ENCODE measurements at regions not wholly inside any gene's neighbourhood (a gene's known extent, or its start where the extent isn't known, plus 50 kb on each side); places are given as distances from the start of the nearest gene placed in this dataset.

DNA sequence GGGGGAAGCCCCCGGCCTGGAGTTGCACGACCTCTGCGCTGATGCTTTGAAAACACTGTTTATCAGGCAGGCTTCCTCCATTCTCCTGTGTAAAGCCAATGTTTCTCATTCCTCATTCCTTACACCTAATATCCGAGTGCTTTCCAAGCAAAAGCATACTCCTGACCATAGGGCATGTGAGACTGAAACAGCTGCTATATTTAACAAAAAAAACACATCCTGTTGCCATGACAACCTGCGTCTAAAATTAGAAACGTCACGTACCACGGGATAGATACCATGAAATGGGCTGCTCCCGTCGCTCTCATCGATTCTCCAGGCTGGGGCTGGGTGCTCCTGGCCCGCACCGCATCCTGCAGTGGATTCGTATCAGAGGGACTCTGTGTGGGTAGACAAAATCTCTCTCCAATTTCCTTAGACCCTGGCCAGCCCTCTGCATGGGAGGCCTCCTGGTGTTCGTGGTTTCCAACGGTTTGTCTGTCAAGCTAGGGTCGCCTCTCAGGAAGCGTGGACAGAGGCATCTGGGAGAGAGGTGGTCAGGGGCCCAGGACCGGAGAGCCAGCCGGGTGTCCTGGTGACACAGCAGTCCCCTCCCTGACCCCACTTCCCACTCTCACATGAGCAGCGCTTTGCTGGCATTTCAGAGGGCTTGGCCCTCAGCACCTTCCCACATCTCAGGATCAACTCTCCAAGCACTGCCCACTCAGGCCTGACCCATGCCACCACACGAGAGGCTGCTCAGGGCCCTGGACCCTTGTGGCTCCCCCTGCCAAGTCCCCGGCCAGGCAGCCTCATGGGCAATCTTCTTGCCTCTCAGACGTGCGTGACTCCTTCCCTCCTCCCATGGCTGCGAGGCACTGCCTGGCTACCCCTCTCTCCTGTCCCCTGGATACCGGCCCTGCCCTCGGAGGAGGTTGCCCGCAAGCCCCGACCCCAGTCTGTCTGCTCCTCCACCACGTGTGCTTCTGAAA lies 268.1 kb downstream of the NDUFA10 start:
- no peak for DNase-seq

DNA sequence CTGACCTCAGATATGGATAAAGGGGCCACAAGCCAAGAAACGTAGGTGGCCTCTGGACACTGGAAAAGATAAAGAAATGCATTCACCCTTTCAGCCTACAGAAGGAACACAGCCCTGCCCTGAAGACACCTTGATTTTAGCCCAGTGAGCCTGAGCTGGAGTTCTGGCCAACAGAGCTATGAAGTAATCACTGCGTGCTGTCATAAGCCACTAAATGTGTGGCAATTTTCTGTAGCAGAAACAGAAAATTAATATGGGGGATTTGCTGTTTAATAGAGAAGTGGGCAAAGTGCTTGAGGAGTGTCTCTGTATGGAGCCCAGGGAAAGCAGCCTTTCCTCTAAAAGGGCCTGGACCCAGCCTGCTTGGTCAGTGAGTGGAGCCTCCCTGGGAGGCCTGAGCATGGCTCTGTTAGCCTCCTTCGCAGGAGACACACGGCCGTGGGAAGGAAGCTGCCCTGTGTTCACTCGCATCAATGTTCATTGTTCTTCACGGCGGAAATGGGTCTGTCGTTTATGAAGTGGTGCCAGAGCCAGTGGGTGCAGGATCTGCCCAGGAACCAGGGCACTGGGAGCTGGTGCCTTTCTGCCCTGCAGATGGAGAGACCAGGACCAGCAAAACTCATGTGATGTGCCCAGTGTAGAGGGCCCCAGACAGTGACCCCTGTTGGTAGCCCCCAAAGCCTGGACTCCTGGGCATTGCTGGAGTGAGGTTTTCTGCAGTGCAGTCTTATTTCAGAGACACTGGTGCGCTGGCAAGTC lies 268.9 kb downstream of the NDUFA10 start:
- DNase-seq, result no peak

DNA sequence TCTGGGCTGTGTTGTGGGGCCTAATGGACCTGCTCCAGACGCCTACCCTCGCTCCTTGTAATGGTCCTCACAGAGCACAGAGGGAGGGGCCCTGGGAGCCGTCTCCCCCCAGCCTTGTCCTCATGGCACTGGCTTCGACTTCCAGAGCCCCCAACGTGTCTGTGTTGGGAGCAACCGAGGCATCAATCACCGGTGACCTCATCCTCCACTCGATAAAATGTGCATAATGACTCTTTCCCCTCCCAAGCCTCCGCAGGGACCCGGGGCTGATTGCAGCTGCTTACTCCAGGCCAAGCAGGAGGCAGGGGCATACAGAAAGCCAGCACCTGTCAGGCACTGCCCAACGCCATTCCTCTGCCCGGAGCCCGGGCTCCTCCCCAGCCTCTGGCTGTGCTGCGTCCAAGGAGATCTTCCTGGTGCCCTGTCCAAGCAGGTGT lies 271.7 kb downstream of the NDUFA10 start:
- no peak for DNase-seq

DNA sequence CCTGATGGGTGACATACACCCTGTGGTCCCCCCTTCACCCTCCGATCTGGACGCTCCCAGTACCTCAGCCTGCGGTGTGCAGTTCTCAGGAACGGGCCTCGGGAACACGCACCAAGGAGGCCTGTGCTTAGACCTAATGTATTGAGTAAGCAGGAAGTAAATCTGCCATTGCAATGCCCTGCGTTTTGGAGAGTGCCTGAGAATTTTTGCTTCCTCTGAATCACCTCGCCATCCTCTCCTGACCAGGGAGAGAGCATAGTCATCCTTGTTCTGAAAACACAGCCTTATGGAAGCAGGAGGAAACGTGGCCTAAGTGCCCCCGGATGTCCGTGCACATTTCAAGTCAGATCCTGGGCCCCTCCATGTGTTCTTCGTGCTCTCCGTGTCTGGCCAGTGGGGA lies 272.2 kb downstream of the NDUFA10 start:
- DNase-seq, result no peak

DNA sequence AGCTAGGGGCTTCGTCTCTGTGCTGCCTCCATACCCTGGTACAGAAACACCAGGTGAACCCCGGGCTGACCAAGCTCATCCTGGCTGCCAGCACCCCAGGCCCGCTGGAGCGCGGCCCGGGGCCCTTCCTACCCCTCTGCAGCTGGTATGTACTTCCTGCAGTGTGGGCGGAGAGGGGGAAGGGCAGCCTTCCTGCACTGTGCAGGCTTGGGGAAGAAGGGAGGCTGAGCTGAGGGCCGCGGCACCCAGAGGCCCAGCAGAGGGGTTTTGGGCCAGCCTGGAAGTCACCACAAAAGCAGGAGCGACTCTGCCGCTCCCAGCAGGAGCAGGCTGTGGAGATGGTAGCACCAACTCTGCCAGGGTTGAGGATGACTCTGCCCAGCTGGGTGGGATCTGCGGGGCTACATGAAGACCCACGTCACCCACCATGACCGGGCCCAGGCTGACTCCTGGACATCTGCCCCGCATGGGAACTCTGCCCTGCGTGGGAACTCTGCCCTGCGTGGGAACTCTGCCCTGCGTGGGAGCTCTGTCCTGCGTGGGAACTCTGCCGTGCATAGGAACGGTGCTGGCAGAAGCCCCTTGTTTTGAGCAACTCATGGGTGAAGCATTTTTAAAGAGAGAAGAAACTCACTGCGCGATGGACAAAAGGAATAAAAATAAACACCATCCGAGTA lies 273.3 kb downstream of the NDUFA10 start:
- DNase-seq, result no peak

DNA sequence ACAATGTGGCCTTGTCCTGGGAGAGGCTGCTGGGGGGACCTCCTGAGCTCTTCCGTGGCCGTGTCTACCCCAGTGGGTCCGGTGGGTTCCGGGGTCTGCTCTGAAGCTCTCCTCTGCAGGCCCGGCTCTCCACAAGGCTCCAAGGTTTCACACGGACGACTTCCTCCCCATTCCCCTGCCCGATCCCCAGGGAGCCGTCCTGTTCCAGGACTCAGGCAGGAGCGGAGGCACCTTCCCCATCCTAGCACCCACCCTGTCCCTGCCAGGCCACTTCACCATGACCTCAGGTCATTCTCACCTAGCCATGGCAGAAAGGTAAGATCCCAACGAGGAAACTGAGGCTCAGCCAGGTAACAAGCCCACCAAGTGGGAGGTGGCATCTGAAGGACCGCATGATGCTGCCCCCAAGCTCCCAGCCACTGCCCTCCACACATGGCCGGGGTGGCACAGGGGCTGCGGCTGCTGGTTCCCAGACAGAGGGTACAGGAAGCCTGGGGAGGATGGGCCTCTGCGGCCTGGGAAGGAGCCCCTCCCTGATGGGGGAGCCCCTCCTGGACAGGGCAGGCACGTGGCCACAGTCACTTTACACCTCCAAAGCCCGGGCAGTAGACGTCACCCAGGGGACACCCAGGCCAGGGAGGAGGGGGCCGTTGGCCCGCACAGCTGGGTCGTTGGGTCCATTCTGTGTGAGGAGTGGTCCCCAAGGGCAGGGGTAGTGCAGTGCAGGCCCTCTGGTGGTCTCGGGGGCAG lies 274.0 kb downstream of the NDUFA10 start:
- DNase-seq, result no peak

DNA sequence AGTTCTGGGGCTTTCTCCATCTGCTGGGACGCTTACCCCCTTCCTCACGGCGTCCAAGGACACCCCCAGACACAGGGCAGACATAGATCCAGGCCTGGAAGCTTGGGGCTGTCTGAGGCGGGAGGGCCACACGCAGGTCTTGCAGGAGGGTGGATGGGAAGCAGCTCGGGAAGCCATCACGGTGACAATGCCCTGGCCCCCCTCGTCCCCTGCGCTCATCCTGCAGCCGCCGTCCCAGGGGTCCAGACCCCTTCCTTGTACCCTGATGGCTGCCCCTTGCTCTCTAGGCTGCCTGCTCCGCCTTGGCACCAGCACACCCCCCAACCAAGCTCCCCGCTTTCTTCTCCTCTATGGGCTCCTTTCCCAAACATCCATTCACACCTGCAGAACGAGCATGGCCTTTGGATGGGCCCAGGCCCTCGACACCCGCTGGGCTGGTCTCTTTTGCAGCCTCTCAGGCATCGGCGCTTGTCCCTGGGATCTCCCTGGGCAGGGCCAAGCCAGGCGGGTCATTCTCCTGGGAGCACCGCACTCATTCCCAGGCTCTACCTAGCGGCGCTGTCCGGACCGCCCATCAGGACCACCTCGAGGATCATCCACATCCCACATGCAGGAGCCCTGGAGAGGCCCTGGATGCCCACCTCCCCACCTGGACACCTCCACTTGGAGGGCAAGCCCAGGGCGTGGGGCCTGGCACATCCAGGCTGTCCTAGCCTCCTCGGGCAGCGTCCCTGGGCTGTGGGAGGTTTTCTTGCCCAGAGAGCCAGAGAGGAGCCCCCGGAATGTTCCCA lies 274.9 kb downstream of the NDUFA10 start:
- DNase-seq, result no peak

DNA sequence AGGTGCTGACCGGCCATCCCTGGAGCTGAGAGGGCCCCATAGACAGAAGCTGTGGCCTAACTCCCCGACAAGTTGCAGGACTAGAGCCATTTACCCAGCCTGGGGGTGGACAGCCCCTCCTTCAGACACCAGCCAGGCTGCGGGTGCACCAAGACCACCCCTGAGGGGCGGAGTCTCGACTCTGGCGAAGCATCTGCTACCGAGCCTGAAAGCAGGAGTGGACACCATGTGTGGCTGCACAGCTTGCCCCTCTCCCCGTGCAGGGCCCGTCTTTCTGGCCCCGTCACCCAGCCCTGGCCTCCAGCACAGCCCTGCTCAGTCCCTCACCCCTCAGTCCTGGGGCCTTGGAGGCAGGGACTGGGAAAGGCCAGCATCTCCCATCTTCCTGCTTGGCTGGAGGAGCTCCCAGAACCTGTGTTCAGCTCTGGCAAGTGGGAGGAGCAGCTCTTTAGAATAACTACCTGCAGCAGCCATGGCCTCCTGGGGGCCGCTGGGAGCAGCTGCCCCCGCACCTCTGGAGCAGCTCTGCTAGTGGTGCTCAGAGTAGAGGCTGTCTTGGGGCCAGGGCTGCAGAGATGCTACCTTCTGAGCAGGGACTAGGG lies 275.8 kb downstream of the NDUFA10 start:
- DNase-seq, result no peak

DNA sequence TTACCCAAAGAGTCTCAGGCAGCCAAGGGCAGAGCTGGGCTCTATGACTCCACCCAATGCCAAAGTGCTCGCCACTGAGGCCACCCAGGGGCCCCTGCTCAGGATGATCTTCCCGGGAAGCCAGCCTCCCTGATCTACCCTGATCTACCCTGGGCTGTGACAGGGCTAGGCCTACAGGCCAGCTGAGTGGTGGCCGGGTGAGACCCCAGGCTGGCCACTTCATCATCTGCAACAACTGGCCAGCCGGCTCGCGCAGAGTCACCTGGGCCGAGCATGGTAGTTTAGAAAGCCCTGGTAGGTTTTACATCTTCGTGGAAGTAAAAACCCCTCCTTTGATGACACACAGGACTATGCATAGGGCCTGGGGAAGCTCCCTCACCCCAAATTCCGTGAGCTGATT lies 276.3 kb downstream of the NDUFA10 start:
- DNase-seq, result no peak

DNA sequence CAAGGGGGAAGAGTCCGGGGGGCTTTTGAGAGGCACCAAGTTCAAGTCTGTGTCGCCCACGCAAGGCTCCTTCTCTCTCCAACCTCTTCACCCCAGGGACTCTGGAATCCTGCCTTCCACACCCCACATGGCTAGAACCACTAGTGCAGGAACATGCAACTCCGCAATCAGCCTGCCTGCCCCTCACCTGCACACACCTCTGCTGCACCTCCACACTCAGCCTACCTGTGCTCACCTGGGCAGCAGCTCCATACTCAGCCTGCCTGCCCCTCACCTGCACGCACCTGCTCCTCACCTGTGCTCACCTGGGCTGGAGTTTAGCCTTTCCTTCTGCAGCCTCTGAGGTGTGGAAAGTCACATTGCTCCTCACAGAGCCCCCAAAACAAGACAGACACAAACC lies 277.4 kb downstream of the NDUFA10 start:
- DNase-seq, result no peak

DNA sequence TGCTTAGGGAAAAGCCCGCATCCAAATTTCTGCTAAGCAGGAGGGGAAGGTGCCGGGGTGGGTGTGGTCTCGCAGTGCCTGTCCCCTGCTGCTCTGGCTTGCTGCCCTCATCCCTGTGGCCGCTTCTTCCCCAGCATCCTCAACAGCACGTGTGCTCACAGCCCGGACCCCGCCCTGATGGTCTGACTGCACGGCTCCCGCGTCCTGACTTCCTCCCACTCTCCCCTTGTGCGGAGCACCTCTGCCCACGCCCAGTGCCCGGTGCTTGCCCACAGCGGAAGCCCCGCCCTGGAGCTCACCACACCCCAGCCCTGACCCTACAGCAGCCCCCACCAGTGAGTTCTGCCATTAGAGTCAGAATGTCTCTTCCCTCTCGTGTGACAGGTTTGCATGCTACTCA lies 277.9 kb downstream of the NDUFA10 start:
- no peak for DNase-seq

DNA sequence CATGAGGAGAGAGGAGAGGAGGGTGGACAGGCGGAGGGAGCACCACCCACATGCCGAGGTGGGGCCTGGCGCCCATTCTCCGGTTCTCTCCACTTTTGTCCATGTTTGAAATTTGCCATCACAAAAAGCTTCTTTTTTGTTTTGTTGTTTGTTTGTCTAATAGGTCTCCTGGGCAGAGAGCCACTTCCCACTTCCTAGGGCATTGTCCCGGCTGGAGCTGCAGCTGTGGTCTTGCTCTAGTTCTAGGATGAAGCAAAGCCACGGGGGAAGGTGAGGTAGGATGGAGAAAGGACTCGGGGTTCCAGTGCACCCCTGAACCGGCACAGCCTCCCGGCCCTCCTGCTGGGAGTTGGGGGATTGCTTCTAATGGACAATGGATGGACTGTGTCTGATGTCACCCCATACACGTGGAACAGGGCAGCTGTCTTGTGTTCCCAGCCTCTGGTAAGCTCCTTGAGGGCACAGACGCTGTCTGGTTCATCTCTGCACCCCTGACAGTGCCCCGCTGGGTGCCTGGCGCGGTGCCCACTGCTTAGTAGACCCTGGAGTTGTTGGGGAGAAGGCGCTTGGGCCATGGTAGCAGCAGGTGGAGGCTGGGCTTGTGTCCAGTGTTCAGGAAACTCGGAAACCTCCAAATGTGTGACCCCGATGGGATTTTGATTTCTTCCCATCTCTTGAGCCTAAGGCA lies 278.4 kb downstream of the NDUFA10 start:
- no peak for DNase-seq

DNA sequence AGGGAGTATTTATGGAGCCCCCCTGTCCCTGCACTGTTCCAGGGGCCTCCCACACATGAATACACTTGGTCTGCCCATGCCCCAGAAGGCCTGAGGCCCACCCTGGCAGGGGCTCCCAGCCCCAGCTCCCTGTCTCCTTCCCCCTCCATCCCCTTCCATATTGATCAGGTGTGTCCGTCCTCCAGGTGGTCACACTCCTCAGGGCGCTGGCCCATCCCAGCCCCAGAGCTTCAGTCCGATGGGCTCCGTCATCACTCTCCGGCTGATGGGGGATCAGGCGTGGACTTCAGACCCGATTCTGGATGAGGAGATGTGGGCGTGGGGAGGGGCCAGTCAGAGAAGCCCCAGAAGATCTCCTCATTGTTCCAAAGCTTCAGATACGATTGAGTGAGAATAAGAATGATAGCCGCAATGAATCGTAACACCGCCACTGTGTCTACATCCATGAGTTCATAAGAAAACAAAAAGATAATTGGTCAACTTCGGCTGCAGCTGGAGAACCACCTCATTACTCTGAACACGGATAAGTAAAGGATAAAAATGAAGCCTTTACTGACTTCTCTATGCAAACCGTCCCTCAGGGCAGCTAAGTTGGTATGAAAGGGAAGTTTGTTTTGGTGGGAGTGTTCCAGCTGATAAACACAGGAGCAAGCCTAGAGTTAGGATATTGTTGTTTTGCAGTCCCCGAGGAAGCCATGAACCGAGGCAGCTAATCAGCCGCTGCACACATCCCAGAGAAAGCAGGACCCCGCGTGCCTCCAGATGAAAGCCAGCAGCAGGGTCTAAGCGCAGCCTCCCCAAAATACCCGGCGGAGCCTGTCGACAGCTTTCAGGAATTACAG lies 279.5 kb downstream of the NDUFA10 start:
- no peak for DNase-seq

DNA sequence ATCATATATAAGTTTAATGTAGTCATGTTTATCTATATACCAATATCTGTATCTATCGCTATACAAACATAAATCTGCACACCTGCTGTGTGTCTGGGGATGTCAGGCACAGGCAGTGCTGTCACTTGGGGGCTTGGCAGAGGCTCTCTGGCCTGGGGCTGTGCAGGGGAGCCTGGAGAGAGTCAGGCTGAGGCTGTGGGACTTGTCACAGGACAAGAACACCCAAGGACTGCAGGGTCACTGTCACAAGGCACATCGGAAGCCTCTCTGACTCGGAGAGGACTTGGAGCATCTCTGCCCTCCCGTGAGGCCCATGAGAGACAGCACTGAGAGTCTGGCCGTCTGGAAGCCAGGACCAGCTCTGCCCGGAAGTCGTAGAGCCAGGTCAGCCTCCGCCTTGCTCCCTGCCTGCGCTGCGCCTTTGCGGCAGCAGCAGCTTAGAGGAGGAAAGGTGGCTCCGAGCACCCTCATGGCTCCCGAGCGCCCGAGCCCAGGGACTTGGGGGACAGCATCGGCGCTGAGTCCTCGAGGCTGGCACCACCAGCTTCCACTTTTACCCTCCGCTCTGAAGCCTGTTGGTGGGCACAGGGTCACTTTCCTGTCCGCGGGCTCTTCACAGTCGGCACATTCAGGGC lies 280.3 kb downstream of the NDUFA10 start:
- DNase-seq, result no peak

DNA sequence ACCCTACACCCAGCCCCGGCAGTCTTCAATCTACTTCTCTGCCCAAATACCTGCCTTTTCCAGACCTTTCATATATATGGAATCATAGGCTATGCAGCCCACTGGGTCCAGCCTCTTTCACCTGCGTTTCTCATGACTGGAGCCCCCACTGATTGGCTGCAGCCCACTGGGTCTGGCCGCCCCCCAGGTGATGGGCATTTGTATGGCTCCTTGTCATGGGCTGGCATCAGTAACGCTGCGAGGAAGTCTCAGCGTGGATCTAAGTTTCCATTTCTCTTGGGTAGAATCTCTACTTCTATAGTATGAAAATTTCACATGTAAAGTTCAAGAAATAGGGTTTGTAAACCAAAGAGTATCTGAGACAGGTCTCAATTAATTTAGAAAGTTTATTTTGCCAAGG lies 281.9 kb downstream of the NDUFA10 start:
- no peak for DNase-seq

DNA sequence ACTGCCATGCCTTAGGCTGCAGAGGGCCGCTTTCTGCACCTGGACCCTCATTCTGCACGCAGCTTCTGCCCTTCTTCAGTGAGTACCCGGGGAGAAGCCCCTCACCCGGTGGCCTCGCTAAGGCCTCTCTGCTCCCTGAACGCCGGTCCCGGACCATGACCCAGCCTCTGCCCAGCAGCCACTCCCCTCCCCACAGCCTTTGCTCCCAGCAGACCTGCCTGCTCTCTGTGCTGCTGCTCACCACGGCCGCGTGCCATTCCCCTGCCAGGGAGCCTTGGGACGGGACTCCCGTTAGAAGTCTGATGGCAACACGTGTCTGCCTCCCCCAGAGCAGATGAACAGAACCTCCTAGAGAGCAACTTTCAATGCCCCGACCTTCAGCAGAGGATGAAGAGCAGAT lies 282.8 kb downstream of the NDUFA10 start:
- DNase-seq, result no peak

DNA sequence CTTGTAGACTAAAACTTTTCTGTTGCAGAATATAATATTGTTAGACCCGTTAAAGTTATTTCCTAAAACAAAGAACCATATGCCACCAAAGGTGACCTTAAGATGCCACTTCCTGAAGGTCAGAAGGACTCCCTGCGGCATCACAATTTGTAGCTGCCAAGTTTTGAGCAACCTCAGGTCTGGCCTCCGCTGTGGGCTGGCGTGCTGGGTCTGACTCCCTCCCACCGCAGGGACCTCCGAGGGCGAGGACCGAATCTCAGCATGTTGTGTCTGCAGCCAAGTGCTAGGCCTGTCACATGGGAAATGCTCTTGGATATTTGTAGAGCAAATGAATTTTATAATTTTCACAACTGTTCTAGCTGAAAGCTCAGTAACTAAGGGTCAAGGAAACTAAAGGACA lies 285.9 kb downstream of the NDUFA10 start:
- DNase-seq, result no peak

DNA sequence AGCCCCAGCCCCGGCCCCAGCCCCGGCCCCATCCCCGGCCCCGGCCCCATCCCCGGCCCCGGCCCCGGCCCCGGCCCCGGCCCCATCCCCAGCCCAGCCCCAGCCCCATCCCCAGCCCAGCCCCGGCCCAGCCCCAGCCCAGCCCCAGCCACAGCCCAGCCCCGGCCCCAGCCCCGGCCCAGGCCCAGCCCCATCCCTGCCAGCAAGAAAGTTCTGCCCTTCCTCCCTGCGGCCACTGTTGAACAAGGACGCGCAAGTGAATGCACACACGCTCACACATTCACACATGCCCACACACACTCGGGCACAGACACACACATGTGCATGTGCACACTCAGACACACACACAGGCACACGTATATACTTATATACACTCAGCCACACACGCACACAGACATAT lies 287.0 kb downstream of the NDUFA10 start:
- no peak for DNase-seq

DNA sequence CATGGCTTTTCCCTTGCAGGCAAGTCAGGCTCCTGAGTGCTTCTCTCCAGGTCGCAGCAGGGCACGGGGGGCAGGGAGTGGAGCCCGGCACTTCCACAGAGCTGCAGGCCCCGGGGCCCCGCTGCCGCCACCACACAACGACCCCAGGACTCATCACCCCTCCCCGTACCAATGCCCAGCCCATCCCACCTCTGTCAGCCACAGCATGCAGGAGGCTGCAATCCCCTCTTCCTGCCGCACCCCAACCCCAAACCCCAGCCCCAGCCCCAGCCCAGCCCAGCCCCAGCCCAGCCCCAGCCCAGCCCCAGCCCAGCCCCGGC lies 288.0 kb downstream of the NDUFA10 start:
- DNase-seq, result no peak
